ENCODE measurements at regions not wholly inside any gene's neighbourhood (a gene's known extent, or its start where the extent isn't known, plus 50 kb on each side); places are given as distances from the start of the nearest gene placed in this dataset.
A peak's percentile ranks its signal among the peaks of the same experiment; 100 is the strongest.

DNA sequence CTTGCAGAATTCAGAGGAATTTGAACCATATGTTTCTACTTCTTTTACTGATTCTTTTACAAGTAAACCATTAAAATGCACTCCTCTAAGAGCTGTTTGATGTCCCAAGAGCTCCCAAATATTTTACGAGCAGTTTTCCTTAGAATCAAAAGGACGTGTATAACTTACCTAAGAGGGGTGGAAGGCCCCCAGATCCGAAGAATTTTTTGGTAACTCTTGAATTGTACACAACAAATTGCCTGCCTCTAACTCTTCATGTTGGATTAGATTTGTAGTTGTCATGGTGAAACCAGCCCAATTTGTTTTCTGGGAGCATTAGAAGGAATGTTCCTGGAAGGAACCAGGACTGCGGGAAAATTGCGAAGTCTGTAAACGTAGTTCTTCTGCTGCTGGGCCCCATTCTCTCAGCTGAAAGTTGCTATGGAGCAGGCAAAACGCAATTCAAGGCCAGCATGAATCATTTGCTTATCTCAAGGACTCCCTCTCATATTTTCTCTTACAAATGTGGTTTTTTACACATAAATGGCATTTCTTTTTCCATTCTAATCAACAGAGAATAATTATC is 124.8 kb upstream of the TMEM72 start:
- H3K36me3 ChIP-seq, result no peaks in the 10 kb centered on the region
- no peaks in the 10 kb centered on the region for H3K9me3 ChIP-seq
- H3K4me3 ChIP-seq, result no peak overlapping the region
- H3K27ac ChIP-seq, result no peak overlapping the region
- H3K4me1 ChIP-seq, result peaks cover 4% of the 10 kb centered on the region
- intact Hi-C loops (cut with DNase I), result no loop called here
- no peaks in the 10 kb centered on the region for H3K27me3 ChIP-seq
- no peak for DNase-seq (ENCODE audit: extremely low spot score in 2 of 2)
- TF ChIP-seq POLR2A (IDR thresholded peaks at IDR 0.05) (no peak), POLR2AphosphoS5 (IDR thresholded peaks at IDR 0.05; ENCODE audit: insufficient read depth in 1 of 2, low read depth in 1 of 2) (no peak)
- TF ChIP-seq, protein P1, sequence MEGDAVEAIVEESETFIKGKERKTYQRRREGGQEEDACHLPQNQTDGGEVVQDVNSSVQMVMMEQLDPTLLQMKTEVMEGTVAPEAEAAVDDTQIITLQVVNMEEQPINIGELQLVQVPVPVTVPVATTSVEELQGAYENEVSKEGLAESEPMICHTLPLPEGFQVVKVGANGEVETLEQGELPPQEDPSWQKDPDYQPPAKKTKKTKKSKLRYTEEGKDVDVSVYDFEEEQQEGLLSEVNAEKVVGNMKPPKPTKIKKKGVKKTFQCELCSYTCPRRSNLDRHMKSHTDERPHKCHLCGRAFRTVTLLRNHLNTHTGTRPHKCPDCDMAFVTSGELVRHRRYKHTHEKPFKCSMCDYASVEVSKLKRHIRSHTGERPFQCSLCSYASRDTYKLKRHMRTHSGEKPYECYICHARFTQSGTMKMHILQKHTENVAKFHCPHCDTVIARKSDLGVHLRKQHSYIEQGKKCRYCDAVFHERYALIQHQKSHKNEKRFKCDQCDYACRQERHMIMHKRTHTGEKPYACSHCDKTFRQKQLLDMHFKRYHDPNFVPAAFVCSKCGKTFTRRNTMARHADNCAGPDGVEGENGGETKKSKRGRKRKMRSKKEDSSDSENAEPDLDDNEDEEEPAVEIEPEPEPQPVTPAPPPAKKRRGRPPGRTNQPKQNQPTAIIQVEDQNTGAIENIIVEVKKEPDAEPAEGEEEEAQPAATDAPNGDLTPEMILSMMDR (IDR thresholded peaks at IDR 0.05), result no peak

DNA sequence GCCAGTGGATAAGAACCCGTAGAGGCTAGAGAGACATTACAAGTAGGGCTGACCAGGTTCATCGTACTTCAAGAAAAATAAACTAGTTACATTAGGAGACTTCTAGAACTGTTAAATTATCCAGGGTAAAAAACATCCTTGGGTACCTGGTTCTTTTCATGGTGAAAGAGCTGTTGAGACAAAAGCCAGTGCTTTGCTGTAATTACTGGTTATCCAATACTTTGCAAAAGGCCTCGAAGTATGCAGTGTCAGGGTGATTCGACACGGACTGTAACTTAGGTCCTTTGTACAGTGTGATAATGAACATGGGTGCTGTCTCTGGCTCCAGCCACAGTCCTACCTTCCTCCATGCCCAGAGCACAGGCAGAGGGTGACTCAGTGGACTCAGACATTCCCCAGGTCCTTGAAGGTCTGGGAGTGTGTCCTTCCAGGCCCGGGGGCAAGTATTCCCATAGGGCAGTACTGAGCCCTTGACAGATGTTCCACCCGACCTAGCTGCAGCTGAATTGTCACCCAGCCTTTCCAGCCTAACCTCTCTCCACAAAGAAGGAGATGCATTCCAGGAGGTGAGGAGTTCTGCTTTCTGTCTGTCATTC is 123.6 kb upstream of the TMEM72 start:
- no peaks in the 10 kb centered on the region for H3K9me3 ChIP-seq
- no peaks in the 10 kb centered on the region for H3K36me3 ChIP-seq
- H3K4me1 ChIP-seq, result peaks cover 13% of the 10 kb centered on the region
- no peak overlapping the region for H3K4me3 ChIP-seq
- TF ChIP-seq, protein P1 (IDR thresholded peaks at IDR 0.05), result no peak
- no peak for TF ChIP-seq POLR2A (IDR thresholded peaks at IDR 0.05)
- TF ChIP-seq POLR2AphosphoS5 (IDR thresholded peaks at IDR 0.05; ENCODE audit: insufficient read depth in 1 of 2, low read depth in 1 of 2), result no peak
- DNase-seq (ENCODE audit: extremely low spot score in 2 of 2), result no peak
- intact Hi-C loops (cut with DNase I), result no loop called here
- H3K27me3 ChIP-seq, result no peaks in the 10 kb centered on the region
- H3K27ac ChIP-seq, result no peak overlapping the region

DNA sequence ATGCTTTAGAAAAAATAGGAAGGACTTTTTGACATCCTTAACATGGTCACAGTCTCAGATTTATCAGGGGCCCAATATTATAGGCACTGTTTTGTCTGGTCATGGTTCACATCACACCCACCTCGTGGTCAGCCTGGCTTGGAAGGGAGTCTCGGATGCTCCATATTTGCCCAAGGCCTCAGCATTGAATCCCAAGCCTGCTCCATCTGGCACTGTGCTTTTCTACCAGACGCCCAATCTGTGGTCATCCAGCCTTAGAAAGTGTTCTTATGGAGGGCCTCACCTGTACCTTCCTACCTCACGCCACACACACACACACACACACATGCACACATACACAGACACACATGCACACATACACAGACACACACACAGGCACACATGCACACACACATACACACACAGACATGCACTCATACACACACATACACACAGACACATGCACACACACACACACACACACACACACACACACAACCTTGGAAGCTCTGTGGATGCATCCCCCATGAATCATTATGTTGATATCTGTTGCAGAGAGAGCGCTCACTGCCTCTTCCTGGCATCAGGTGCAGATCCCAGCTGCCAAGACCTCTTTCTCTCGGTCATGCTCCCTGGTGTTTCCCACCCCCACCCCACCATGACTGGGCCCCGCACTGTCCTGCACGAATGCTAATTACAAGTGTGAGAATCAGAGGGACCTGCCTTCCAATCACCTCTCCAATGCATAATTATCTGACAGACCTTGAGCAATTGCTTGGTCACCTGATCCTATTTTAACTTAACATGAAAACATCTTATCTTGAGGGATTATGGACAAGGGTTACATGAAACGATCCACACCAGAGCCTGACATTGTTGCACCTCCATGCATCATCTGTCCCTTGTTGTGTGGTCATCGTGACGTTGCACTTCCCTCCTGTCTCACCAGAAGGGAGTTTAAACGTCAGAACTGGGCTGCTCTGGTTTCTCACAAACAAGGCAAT is 122.7 kb upstream of the TMEM72 start:
- no peak for DNase-seq (ENCODE audit: extremely low spot score in 2 of 2)
- Histone ChIP-seq H3K9me3 (no peaks in the 10 kb centered on the region), H3K27me3 (no peaks in the 10 kb centered on the region), H3K4me1 (peaks cover 13% of the 10 kb centered on the region), H3K4me3 (no peak overlapping the region), H3K27ac (no peak overlapping the region), H3K36me3 (no peaks in the 10 kb centered on the region)
- intact Hi-C loops (cut with DNase I), result loop anchor here (1.0 kb wide), 1 partner anchor 30 kb away; no protein-coding TSS in a partner anchor
- TF ChIP-seq, protein P1 (IDR thresholded peaks at IDR 0.05), result no peak
- TF ChIP-seq POLR2AphosphoS5 (IDR thresholded peaks at IDR 0.05; ENCODE audit: insufficient read depth in 1 of 2, low read depth in 1 of 2) (no peak), POLR2A (IDR thresholded peaks at IDR 0.05) (no peak)

DNA sequence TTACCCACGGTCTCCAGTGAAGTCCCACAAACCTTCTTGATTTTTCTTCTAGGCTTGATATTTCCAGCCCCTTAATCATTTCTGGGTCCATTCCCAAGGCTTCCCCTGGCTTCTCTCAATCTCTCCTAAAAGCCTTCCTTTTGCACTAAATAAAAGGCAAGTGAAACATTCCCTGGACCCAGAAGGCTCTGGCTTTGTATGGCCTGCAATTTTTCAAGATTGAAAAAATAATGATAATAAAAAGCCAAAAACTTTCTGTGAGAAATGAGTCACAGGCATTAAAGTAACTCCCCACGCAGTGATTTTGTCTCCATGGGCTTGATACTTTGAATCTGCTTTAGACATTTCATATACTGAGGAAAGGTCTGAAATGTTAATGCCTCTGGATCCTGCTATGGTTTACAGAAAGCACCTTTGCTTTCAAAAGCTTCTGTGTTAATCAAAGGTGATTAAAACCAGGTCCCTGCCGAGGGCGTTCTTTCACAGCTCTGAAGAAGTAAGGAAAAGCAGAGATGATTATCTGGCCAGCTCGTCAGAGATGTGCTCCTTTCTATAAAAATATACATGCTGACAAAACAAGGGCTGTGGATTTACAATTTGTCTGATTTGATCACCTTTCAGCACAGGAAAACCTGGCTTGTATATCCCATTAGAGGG is 118.9 kb upstream of the TMEM72 start:
- Histone ChIP-seq H3K4me1 (peaks cover 13% of the 10 kb centered on the region), H3K4me3 (no peak overlapping the region), H3K27ac (peak overlapping the region; percentile 54), H3K9me3 (no peaks in the 10 kb centered on the region), H3K36me3 (no peaks in the 10 kb centered on the region), H3K27me3 (no peaks in the 10 kb centered on the region)
- intact Hi-C loops (cut with DNase I), result no loop called here
- TF ChIP-seq POLR2A (IDR thresholded peaks at IDR 0.05), result no peak
- TF ChIP-seq POLR2AphosphoS5 (IDR thresholded peaks at IDR 0.05; ENCODE audit: insufficient read depth in 1 of 2, low read depth in 1 of 2), result no peak
- TF ChIP-seq, protein P1 (IDR thresholded peaks at IDR 0.05), result no peak
- no peak for DNase-seq (ENCODE audit: extremely low spot score in 2 of 2)

All from vagina (tissue), 2 donors.